A673 (cell line): ENCODE measurements at regions not wholly inside any gene's neighbourhood (a gene's known extent, or its start where the extent isn't known, plus 50 kb on each side); places are given as distances from the start of the nearest gene placed in this dataset.

Source experiments
- EZH2 ChIP-seq: fragments of 200-600 bp; sonication (generic); IDR thresholded peaks from 2 replicates; pipeline ENCODE4 v1.6.1; 2017; ENCODE audit warnings: borderline replicate concordance, low read depth, mild to moderate bottlenecking, mixed read lengths, antibody characterized with exemption, low read length; ENCODE audit not compliant: poor library complexity, severe bottlenecking
- TF ChIP-seq, protein P1 (sequence below): fragments of 300-800, 200-600 bp; sonication (generic); conservative IDR thresholded peaks from 2 replicates; pipeline ENCODE4 v1.5.1; 2017; ENCODE audit warnings: low read depth, mild to moderate bottlenecking, antibody characterized with exemption, low read length, moderate library complexity, mixed read lengths

DNA sequence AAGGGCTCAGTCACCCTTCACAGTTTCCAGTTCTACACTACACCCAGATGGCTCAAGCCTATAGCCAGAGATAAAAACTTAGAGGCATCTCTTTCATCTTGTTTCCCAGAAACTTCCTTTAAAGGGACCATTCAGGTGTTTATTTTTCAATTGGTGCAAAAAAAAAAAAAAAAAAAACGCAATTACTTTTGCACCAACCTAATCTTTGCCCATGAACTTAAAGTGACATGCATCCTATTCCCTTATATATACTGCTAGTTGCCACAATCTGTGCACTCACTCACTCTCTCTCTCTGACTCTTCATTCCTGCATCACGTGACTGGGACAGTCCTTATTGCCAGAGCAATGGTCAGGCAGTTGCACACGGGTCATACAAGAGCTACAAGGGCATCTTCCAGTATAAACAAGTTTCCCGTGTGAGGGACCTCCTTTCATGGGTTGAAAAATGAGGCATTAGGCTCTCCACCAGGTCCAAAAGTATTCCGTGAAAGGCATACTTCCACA, 789.4 kb downstream of the EPHA4 start:
- TF ChIP-seq, protein P1, sequence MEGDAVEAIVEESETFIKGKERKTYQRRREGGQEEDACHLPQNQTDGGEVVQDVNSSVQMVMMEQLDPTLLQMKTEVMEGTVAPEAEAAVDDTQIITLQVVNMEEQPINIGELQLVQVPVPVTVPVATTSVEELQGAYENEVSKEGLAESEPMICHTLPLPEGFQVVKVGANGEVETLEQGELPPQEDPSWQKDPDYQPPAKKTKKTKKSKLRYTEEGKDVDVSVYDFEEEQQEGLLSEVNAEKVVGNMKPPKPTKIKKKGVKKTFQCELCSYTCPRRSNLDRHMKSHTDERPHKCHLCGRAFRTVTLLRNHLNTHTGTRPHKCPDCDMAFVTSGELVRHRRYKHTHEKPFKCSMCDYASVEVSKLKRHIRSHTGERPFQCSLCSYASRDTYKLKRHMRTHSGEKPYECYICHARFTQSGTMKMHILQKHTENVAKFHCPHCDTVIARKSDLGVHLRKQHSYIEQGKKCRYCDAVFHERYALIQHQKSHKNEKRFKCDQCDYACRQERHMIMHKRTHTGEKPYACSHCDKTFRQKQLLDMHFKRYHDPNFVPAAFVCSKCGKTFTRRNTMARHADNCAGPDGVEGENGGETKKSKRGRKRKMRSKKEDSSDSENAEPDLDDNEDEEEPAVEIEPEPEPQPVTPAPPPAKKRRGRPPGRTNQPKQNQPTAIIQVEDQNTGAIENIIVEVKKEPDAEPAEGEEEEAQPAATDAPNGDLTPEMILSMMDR, result no peak
- TF ChIP-seq EZH2, result no peak
